ENCODE measurements at regions not wholly inside any gene's neighbourhood (a gene's known extent, or its start where the extent isn't known, plus 50 kb on each side); places are given as distances from the start of the nearest gene placed in this dataset.
"Not testable (repeated sequence)": the region's sequence is repeated elsewhere in the genome, so short reads cannot be mapped to it uniquely, and the experiment has no call there.

- not testable (repeated sequence) for DNase-seq (ENCODE audit: extremely low read depth in 1 of 2, low read depth in 1 of 2)
These were observed 293.0 kb upstream of the NOTCH2NLA start for GRCh38 chr1:146521804-146522203.

- DNase-seq (ENCODE audit: extremely low read depth in 1 of 2, low read depth in 1 of 2): not testable (repeated sequence)
These were observed 284.9 kb upstream of the NOTCH2NLA start for GRCh38 chr1:146513754-146514153.

DNA sequence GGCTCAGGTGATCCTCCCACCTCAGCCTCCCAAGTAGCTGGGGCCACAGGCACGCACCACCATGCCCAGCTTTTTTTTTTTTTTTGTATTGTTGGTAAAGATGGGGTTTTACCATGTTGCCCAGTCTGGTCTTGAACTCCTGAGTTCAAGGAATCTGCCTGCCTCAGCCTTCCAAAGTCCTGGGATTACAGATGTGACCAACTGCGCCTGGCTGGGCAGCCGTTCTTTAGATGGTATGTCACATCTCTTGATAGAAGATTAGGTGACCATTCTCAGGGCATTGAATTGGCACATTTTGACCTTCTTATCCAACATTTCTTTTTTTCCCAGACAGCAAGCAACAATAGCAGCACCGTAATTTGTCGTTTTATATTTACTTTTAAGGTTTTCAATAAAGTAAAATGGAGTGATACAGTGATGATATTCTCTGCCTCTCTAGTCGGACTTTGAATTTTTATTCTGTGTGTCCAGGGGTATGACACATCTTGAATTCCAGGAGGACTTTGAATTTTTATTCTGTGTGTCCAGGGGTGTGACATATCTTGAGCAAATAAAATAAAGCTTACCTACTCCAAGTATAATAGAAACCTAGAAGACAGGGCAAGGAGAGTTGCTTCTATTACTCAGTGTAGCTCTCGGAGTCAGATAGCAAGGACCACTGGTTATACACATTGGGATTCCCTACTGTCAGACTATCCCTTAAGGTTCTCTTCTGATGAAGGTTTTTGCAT is 282.4 kb upstream of the NOTCH2NLA start:
- DNase-seq (ENCODE audit: extremely low read depth in 1 of 2, low read depth in 1 of 2): not testable (repeated sequence)

GRCh38 chr1:146510248-146510983 is 281.6 kb upstream of the NOTCH2NLA start:
- DNase-seq (ENCODE audit: extremely low read depth in 1 of 2, low read depth in 1 of 2): not testable (repeated sequence)

DNA sequence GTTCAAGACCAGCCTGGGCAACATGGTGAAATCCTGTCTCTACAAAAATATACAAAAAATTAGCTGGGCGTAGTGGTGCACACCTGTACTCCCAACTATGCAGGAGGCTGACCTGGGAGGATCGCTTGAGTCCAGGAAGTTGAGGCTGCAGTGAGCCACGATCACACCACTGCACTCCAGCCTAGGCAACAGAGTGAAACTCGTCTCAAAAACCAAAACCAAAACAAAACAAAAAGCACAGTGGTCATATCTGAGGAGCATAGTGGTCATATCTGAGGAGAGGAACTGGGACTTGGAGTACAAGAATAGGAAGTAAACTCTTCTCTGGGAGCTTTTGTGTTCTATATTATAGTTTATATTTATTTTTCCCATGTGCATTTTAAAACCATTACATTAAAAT is 275.3 kb upstream of the NOTCH2NLA start:
- not testable (repeated sequence) for DNase-seq (ENCODE audit: extremely low read depth in 1 of 2, low read depth in 1 of 2)

DNA sequence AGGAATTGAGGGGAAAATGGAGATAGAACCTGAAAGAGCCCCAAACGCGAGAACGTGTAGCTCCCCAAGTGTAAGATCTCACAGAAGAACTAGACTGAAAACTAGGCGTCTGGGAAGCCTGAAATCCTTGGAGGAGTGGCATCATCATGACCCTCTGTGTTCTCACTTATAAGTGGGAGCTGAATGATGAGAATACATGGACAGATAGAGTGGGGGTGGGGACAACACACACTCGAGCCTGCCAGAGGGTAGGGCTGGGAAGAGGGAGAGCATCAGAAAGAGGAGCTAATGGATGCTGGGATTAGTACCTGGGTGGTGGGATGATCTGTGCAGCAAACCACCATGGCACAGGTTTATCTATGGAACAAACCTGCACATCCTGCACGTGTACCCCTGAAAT is 258.7 kb upstream of the NOTCH2NLA start:
- DNase-seq (ENCODE audit: extremely low read depth in 1 of 2, low read depth in 1 of 2): not testable (repeated sequence)

DNA sequence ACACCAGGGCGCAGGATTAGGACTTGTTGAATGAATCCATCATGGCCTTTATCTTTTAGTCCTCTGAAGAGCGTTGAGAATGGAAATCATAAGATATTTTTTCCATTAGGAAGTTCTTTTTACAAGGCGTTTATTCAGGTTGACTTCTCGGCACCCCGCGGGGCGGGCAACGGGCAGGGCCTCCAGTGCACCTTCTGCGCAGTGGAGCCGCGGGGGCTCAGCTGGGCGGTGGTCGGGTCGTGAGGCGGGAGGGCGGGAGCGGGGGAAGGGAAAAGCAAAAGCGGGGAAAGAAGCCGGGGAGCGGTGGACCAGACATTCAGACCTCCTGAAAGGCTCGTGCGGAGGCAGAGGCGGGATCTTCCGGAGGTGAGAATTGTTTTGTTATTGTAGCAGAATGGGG is 258.3 kb upstream of the NOTCH2NLA start:
- DNase-seq (ENCODE audit: extremely low read depth in 1 of 2, low read depth in 1 of 2): not testable (repeated sequence)

DNA sequence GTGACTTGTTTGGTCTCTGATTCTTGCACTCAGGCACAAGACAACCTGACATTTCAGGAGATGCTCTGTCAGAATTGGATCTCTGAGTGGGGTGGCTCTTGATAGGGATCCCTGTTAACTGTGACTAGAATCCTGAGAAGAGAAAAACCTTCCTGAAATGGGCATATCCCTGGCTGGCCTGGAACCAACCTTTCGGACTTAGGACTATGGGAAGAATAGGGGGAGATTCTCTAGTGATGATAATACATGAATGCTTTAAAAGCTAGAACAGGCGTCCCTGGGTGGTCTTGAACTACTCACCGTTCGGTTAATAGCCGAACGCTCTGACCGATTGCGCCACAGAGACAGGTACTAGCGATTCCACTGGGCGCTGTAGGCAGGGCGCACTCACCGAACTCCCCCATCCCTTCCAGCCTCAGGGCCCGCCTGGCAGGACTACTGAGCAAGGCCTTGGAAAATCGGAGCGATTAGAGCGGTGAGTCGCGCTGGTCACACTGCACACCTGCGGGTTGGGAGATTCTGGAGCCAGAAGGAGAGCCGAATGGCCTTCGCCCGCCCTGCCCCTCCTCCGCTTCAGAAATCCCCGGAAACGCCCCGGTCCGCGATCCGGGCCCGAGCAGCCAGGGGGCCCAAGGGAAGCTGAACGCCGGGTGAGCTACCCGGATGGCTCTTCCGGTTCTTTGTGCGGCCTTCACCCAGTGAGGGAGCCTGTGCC is 257.6 kb upstream of the NOTCH2NLA start:
- not testable (repeated sequence) for DNase-seq (ENCODE audit: extremely low read depth in 1 of 2, low read depth in 1 of 2)

GRCh38 chr1:146484195-146484594 is 255.4 kb upstream of the NOTCH2NLA start:
- DNase-seq (ENCODE audit: extremely low read depth in 1 of 2, low read depth in 1 of 2): not testable (repeated sequence)

DNA sequence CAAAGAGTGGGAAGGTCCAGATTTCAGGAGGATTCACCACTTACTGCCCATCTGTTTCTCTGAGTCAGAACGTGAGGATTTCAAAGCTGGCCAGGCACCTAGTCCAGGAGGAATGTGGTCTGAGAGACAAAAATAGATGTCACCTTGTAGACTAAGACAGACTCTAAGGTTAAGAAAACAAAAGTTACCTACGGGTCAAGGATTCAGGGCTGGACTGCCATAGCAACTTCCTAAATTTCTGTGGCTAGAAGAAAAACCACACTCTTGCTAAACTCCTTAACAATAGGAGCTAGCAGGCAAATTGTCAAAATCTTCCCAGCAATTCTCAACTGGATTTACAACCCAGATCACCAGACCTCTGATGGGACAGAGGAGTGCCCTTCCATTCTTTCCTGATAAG is 250.4 kb upstream of the NOTCH2NLA start:
- not testable (repeated sequence) for DNase-seq (ENCODE audit: extremely low read depth in 1 of 2, low read depth in 1 of 2)

GRCh38 chr1:146478125-146478720 is 249.4 kb upstream of the NOTCH2NLA start:
- DNase-seq (ENCODE audit: extremely low read depth in 1 of 2, low read depth in 1 of 2): peak in 1 of 2 donors; percentile 5

GRCh38 chr1:146475086-146475485 is 246.3 kb upstream of the NOTCH2NLA start:
- DNase-seq (ENCODE audit: extremely low read depth in 1 of 2, low read depth in 1 of 2): not testable (repeated sequence)

- not testable (repeated sequence) for DNase-seq (ENCODE audit: extremely low read depth in 1 of 2, low read depth in 1 of 2)
These were observed 245.4 kb upstream of the NOTCH2NLA start for GRCh38 chr1:146474216-146474615.

- peak; percentile 53 to 64 for DNase-seq (ENCODE audit: extremely low read depth in 1 of 2, low read depth in 1 of 2)
These were observed 243.5 kb upstream of the NOTCH2NLA start for GRCh38 chr1:146472192-146472861.

DNA sequence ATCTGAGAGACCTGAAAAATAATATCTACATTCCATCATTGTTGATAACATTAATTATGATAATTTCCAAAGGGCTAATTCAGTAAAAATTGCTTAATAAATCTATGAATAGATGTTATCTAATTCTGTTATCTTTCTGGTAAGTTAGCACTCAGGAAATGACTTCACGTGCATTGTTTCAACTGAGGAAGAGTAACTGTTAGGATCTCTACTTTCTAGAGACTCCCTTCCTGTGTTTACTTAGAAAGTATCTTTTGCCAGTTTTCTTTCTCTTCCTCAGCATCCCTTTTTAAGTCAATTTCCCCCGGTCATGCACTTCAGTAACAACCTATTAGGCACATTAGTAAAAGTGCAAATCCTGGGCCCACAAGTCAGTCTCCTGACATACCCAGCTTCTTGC is 231.1 kb upstream of the NOTCH2NLA start:
- not testable (repeated sequence) for DNase-seq (ENCODE audit: extremely low read depth in 1 of 2, low read depth in 1 of 2)

- DNase-seq (ENCODE audit: extremely low read depth in 1 of 2, low read depth in 1 of 2): not testable (repeated sequence)
These were observed 230.5 kb upstream of the NOTCH2NLA start for GRCh38 chr1:146459308-146459707.

DNA sequence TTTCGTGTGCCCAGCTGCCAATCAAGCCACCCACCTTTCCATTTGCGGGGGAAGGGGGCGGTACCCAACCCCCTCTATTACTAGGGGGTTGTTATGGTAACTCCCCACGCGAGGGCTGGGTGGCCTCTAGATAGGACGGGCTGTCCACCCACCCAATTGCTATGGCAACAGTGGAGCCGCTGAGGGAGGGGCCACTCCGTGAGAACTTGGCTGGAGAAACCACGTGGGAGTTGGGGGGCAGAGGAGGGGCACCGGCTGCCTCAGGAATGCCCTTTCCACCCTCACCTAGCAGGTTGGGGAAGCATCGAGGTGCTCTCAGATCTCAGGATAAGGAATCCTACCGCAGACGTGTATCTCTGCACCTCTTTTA is 220.0 kb upstream of the NOTCH2NLA start:
- DNase-seq (ENCODE audit: extremely low read depth in 1 of 2, low read depth in 1 of 2): not testable (repeated sequence)

DNA sequence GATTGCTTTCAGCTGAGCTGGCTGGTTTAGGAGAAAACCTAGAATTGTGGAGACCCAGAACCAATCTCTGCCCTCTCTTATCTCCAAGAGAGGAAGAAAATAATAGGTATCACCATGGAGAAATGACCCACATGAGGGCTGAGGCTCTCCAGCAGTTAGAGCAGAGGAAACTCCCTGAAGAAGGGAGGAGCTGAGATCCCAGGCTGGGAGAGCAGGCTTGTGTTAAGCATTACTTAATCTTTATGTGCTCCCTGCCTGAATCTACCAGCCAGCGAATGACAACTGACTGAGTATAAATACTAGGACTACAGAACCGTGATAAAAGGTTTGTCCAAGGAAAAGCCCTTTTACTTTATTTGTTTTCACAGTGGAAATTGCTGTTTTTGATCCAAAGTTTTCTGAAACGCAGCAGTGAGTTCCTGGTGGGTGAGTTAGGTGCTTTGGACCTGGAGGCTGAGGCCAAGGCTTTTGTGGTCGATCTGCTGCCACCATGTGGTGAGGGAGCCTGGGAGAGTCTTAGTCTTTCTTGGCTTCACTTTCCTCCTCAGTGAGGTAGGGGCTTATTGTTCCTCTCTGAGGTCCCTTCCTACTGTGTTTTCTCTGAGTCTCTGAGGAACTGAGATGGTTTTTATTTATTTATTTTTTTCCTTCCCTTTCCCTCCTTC is 219.5 kb upstream of the NOTCH2NLA start:
- DNase-seq (ENCODE audit: extremely low read depth in 1 of 2, low read depth in 1 of 2): peak in 1 of 2 donors; percentile 55

DNA sequence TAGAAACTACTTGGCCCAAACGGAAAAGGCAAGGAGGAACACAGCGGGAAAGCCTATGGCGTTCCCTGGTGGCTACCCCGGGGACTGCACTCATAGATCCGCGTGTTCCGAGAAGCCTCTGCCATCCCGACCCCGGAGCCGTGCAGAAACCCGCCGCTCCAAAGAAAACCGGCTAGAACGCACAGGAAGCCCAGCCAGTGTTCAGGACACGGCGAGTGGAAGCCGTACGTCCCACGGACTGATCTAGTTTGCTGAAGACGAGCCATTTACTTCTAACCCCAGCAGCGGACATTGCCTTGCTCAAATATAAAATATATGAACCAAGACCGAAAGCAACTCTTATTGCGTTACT is 215.0 kb upstream of the NOTCH2NLA start:
- DNase-seq (ENCODE audit: extremely low read depth in 1 of 2, low read depth in 1 of 2): not testable (repeated sequence)
